SK-N-SH (cell line): ENCODE measurements at regions not wholly inside any gene's neighbourhood (a gene's known extent, or its start where the extent isn't known, plus 50 kb on each side); places are given as distances from the start of the nearest gene placed in this dataset.

ENCODE experiments used
- CTCF ChIA-PET: fragments of 300-600, 350-600 bp; formaldehyde crosslinking; extraction: SDS; loops from one replicate; lab custom pipeline; 2021; lab: Yijun Ruan, JAX
- POLR2A ChIA-PET: fragments of 350-600 bp; sonication (Branson Sonifier 250); formaldehyde crosslinking; extraction: SDS; loops from one replicate; lab custom pipeline; 2020; ENCODE audit warnings: antibody characterized with exemption, inconsistent platforms; lab: Yijun Ruan, JAX
- DNase-seq: peaks from one replicate; pipeline ENCODE4 v3.0.0; 2012
- H2AFZ ChIP-seq: fragments of 200-600 bp; sonication (generic); 2 replicates; pipeline ENCODE4 v1.8.1; 2016; ENCODE audit warnings: antibody characterized with exemption, mild to moderate bottlenecking, low read depth
- H3F3A ChIP-seq: fragments of 200-600 bp; sonication (generic); replicated peaks from 2 replicates; pipeline ENCODE3; 2016; ENCODE audit warnings: antibody characterized with exemption, mild to moderate bottlenecking; ENCODE audit not compliant: insufficient read depth
- H3K27ac ChIP-seq, 2 experiments: fragments of 200-500 bp in 1 of 2; fragments of 200-600 bp in 1 of 2; sonication (Bioruptor generic) in 1 of 2; sonication (generic), shearing (Covaris generic) in 1 of 2; 2 replicates each; pipeline versions ENCODE4 v1.5.1 to v1.6.1; 2014 to 2016; ENCODE audit warnings: low read depth in 2 of 2, inconsistent platforms in 1 of 2, low read length in 1 of 2, mild to moderate bottlenecking in 1 of 2, mixed read lengths in 1 of 2
- H3K27me3 ChIP-seq: fragments of 200-600 bp; sonication (generic), shearing (Covaris generic); 2 replicates; pipeline ENCODE4 v1.6.1; 2016; ENCODE audit warnings: mixed run types; ENCODE audit not compliant: insufficient read depth
- H3K36me3 ChIP-seq, 2 experiments: fragments of 200-500 bp in 1 of 2; fragments of 200-600 bp in 1 of 2; sonication (Bioruptor generic) in 1 of 2; sonication (generic) in 1 of 2; replicated peaks in 1 of 2; 2 replicates each; pipeline versions ENCODE3 to v1.5.1; 2014 to 2016; ENCODE audit warnings: low read length in 1 of 2, mild to moderate bottlenecking in 1 of 2; ENCODE audit not compliant: insufficient read depth in 2 of 2, control insufficient read depth in 1 of 2
- H3K4me1 ChIP-seq, 2 experiments: fragments of 200-500 bp in 1 of 2; fragments of 200-600 bp in 1 of 2; sonication (Bioruptor generic) in 1 of 2; sonication (generic), shearing (Covaris generic) in 1 of 2; 2 replicates each; pipeline versions ENCODE4 v1.5.1 to v1.6.1; 2014 to 2016; ENCODE audit warnings: low read depth in 1 of 2, low read length in 1 of 2, mixed run types in 1 of 2; ENCODE audit not compliant: insufficient read depth in 2 of 2, control insufficient read depth in 1 of 2
- H3K4me2 ChIP-seq: fragments of 200-600 bp; sonication (generic), shearing (Covaris generic); 2 replicates; pipeline ENCODE4 v1.6.1; 2017; ENCODE audit warnings: mixed run types
- H3K4me3 ChIP-seq, 2 experiments: fragments of 200-500 bp in 1 of 2; fragments of 200-600 bp in 1 of 2; sonication (Bioruptor generic) in 1 of 2; sonication (generic), shearing (Covaris generic) in 1 of 2; 2 replicates each; pipeline versions ENCODE4 v1.5.1 to v1.8.1; 2014 to 2016; ENCODE audit warnings: low read depth in 2 of 2, inconsistent platforms in 1 of 2, low read length in 1 of 2, mild to moderate bottlenecking in 1 of 2, mixed read lengths in 1 of 2, moderate library complexity in 1 of 2
- H3K79me2 ChIP-seq: fragments of 200-600 bp; sonication (generic); 2 replicates; pipeline ENCODE4 v1.8.1; 2017; ENCODE audit warnings: mild to moderate bottlenecking; ENCODE audit not compliant: insufficient read depth
- H3K9ac ChIP-seq: fragments of 200-600 bp; sonication (generic); 2 replicates; pipeline ENCODE4 v1.6.1; 2017; ENCODE audit warnings: mixed run types
- H3K9me2 ChIP-seq: fragments of 200-600 bp; sonication (generic); 2 replicates; pipeline ENCODE4 v1.6.1; 2017; ENCODE audit warnings: mixed run types
- H3K9me3 ChIP-seq: fragments of 200-600 bp; sonication (generic); 2 replicates; pipeline ENCODE4 v1.6.1; 2017; ENCODE audit warnings: mixed run types, mild to moderate bottlenecking, moderate library complexity
- H4K20me1 ChIP-seq: fragments of 200-600 bp; sonication (generic); 2 replicates; pipeline ENCODE4 v1.6.1; 2017; ENCODE audit warnings: mild to moderate bottlenecking, mixed run types; ENCODE audit not compliant: insufficient read depth
- CHD2 ChIP-seq: fragments of 150-350 bp; IDR thresholded peaks from 2 replicates; pipeline ENCODE4 v1.6.1; 2018; ENCODE audit warnings: low read length; ENCODE audit not compliant: partially characterized antibody
- FOSL2 ChIP-seq: IDR thresholded peaks from 2 replicates; pipeline ENCODE4 v1.4.0; 2012; ENCODE audit warnings: low read depth, mild to moderate bottlenecking, moderate library complexity, borderline replicate concordance
- NRF1 ChIP-seq: IDR thresholded peaks from 2 replicates; pipeline ENCODE4 v1.6.1; 2012; ENCODE audit warnings: low read depth, mild to moderate bottlenecking, low read length
- PBX3 ChIP-seq: IDR thresholded peaks from 2 replicates; pipeline ENCODE4; 2012
- TAF1 ChIP-seq: IDR thresholded peaks from 2 replicates; pipeline ENCODE4 v1.6.1; 2012; ENCODE audit warnings: low read depth, mild to moderate bottlenecking, low read length, moderate library complexity, borderline replicate concordance
- USF2 ChIP-seq: fragments of 150-350 bp; IDR thresholded peaks from 2 replicates; pipeline ENCODE4 v1.6.1; 2017; ENCODE audit warnings: antibody characterized with exemption, low read length, low read depth, borderline replicate concordance
- YY1 ChIP-seq: IDR thresholded peaks from 2 replicates; pipeline ENCODE4 v1.4.0; 2012; ENCODE audit warnings: low read depth, mild to moderate bottlenecking
- WGBS: methylation state at CpG from one replicate; pipeline ENCODE4 v1.1.6; 2017; ENCODE audit warnings: low lambda C conversion rate; 5-methylcytosine and 5-hydroxymethylcytosine counted together
- TF ChIP-seq, protein P1 (sequence below): fragments of 200-600 bp; sonication (generic); IDR thresholded peaks from 2 replicates; pipeline ENCODE4 v1.6.1; 2017; ENCODE audit warnings: antibody characterized with exemption, mild to moderate bottlenecking, moderate library complexity

DNA sequence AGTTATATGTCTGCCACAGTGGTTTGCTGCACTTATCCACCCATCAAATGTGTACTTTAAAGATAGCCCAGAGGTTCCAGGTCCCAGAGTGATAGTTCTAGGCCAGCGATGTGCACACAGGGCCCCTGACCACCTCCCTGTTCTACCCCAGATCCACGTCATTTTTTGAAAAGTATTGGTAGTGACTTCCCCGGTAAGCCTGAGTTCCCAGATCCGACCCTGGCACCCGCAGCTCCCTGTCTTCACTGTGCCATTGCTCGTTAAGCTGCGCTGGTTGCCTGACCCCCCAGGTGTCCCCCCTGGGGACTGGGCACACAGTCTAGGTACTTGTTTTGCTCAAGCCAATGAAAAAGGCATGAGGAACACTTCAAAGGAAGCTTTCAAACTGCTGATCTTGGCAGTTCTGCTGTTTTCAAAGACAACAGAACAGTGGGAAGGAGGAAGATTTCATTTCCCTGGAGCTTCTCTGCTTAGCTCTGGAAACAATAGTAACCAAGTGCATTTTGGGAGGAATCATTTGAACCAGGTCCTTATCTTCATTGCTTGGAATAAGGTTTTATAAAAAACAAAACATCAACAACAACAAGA lies 116.3 kb upstream of the TAB2 start:
- H3K27me3 ChIP-seq = no peaks in the 10 kb centered on the region
- H3K79me2 ChIP-seq = no peaks in the 10 kb centered on the region
- H3K4me2 ChIP-seq = no peak overlapping the region
- H2AFZ ChIP-seq = no peak overlapping the region
- TF ChIP-seq, protein P1, sequence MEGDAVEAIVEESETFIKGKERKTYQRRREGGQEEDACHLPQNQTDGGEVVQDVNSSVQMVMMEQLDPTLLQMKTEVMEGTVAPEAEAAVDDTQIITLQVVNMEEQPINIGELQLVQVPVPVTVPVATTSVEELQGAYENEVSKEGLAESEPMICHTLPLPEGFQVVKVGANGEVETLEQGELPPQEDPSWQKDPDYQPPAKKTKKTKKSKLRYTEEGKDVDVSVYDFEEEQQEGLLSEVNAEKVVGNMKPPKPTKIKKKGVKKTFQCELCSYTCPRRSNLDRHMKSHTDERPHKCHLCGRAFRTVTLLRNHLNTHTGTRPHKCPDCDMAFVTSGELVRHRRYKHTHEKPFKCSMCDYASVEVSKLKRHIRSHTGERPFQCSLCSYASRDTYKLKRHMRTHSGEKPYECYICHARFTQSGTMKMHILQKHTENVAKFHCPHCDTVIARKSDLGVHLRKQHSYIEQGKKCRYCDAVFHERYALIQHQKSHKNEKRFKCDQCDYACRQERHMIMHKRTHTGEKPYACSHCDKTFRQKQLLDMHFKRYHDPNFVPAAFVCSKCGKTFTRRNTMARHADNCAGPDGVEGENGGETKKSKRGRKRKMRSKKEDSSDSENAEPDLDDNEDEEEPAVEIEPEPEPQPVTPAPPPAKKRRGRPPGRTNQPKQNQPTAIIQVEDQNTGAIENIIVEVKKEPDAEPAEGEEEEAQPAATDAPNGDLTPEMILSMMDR = no peak
- no peak for TF ChIP-seq FOSL2
- TF ChIP-seq NRF1 = no peak
- TF ChIP-seq CHD2 = no peak
- TF ChIP-seq YY1 = no peak
- TF ChIP-seq, all 33 proteins: peak for 0
- H3K9ac ChIP-seq = no peak overlapping the region
- peaks cover 0 to 2% of the 10 kb centered on the region in 2 experiments; a peak in 1 of 4 replicates for H3K4me1 ChIP-seq
- H3K9me3 ChIP-seq = no peaks in the 10 kb centered on the region
- no peak for DNase-seq
- ChIA-PET CTCF (interaction anchor here (1.0 to 1.5 kb wide), 2 partner anchors 13 to 231 kb away, joined by 3 to 5 read pairs; no protein-coding TSS in a partner anchor), POLR2A (no interaction called here)
- H3K4me3 ChIP-seq = no peak overlapping the region
- H3K36me3 ChIP-seq = no peaks in the 10 kb centered on the region
- H3F3A ChIP-seq = no peaks in the 10 kb centered on the region
- no peaks in the 10 kb centered on the region for H3K9me2 ChIP-seq
- H3K27ac ChIP-seq = no peak overlapping the region
- 76% methylated on average over 7 of the region's 7 CpGs for WGBS
- H4K20me1 ChIP-seq = no peaks in the 10 kb centered on the region

DNA sequence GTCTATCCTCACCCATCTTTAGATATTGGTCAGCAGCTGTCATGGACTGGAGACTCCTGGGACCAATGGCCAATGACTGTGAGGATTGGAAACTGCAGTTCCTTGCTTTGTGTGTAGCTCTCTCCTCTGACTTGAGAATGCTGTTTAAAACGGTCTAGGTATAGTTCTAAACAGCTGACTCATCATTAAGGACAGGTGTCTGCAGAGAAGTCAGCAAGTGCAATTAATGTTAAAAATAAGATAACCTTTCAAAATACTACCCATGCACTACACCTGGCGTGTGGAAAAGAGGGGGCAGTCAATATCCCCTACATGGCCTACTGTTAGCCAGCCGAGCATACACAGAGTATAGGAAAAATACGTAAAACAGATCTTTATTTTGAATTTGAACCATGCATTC lies 115.4 kb upstream of the TAB2 start:
- TF ChIP-seq TAF1 (no peak), PBX3 (no peak), USF2 (no peak)
- TF ChIP-seq, protein P1 = no peak

More for the DNA sequence above, 115.4 kb upstream of the TAB2 start:
- H3K4me2 ChIP-seq = no peak overlapping the region
- peaks cover 0 to 2% of the 10 kb centered on the region in 2 experiments; a peak in 1 of 4 replicates for H3K4me1 ChIP-seq
- no peak overlapping the region for H3K27ac ChIP-seq
- no peaks in the 10 kb centered on the region for H3F3A ChIP-seq
- no peaks in the 10 kb centered on the region for H3K79me2 ChIP-seq
- no peaks in the 10 kb centered on the region for H3K36me3 ChIP-seq
- H3K4me3 ChIP-seq = no peak overlapping the region
- WGBS = 90% methylated on average over 4 of the region's 4 CpGs
- H2AFZ ChIP-seq = no peak overlapping the region
- H3K9me3 ChIP-seq = no peaks in the 10 kb centered on the region
- no peaks in the 10 kb centered on the region for H3K9me2 ChIP-seq
- POLR2A ChIA-PET = no interaction called here
- CTCF ChIA-PET = interaction anchor here (1.0 kb wide), 2 partner anchors 13 to 230 kb away, joined by 3 read pairs; no protein-coding TSS in a partner anchor
- no peak overlapping the region for H3K9ac ChIP-seq
- H3K27me3 ChIP-seq = no peaks in the 10 kb centered on the region
- H4K20me1 ChIP-seq = no peaks in the 10 kb centered on the region
- DNase-seq = no peak
